CD4-positive, alpha-beta T cell (primary cell): ENCODE measurements at regions not wholly inside any gene's neighbourhood (a gene's known extent, or its start where the extent isn't known, plus 50 kb on each side); places are given as distances from the start of the nearest gene placed in this dataset.

Source experiments
- ATAC-seq: fragments of 200-7000 bp; cut with Tn5 transposase; one replicate; pipeline ENCODE4 v1.10.0; 2022; ENCODE audit warnings: mild to moderate bottlenecking; ENCODE audit not compliant: poor library complexity
- CTCF ChIA-PET: fragments of 350-600 bp; sonication (Branson Sonifier 250); formaldehyde crosslinking; loops from one replicate; lab custom pipeline; 2021; ENCODE audit warnings: antibody characterized with exemption, inconsistent platforms; lab: Charles Lee
- POLR2A ChIA-PET: fragments of 350-600 bp; sonication (Branson Sonifier 250); formaldehyde crosslinking; loops from one replicate; lab custom pipeline; 2021; ENCODE audit warnings: antibody characterized with exemption, inconsistent platforms; lab: Charles Lee
- DNase-seq, 14 experiments: peaks; one replicate each; pipeline ENCODE4 v3.0.0-alpha.2; 2013 to 2020; ENCODE audit warnings: mixed read lengths in 2 of 14
- H3K27ac ChIP-seq, 2 donors: one replicate each; pipeline versions ENCODE4 v1.5.1 to v1.7.0; 2013; ENCODE audit warnings: low read length in 2 of 2, low read depth in 1 of 2, mild to moderate bottlenecking in 1 of 2
- H3K27me3 ChIP-seq, 2 experiments: 1 replicate in 1 of 2; 2 replicates in 1 of 2; pipeline versions ENCODE4 v1.6.1 to v1.7.0; 2013; ENCODE audit warnings: low read length in 2 of 2, control low read depth in 1 of 2, mild to moderate bottlenecking in 1 of 2, moderate library complexity in 1 of 2; ENCODE audit not compliant: insufficient read depth in 2 of 2, control insufficient read depth in 1 of 2
- H3K36me3 ChIP-seq: one replicate; pipeline ENCODE4 v1.6.1; 2013; ENCODE audit warnings: low read length, control low read depth; ENCODE audit not compliant: insufficient read depth
- H3K4me1 ChIP-seq: one replicate; pipeline ENCODE4 v1.6.1; 2013; ENCODE audit warnings: low read length, control low read depth; ENCODE audit not compliant: insufficient read depth
- H3K4me3 ChIP-seq: one replicate; pipeline ENCODE4 v1.5.1; 2013; ENCODE audit warnings: mild to moderate bottlenecking, low read length, moderate library complexity
- H3K9me3 ChIP-seq, 2 experiments: 1 replicate in 1 of 2; 2 replicates in 1 of 2; pipeline versions ENCODE4 v1.6.1 to v1.7.0; 2013; ENCODE audit warnings: low read length in 2 of 2, mild to moderate bottlenecking in 2 of 2, control low read depth in 1 of 2, moderate library complexity in 1 of 2; ENCODE audit not compliant: control insufficient read depth in 1 of 2, insufficient read depth in 1 of 2
- H3K27ac Mint-ChIP-seq: one replicate; pipeline ENCODE4 v1.8.0; 2020; ENCODE audit warnings: mixed read lengths
- H3K27me3 Mint-ChIP-seq: one replicate; pipeline ENCODE4 v1.8.0; 2021; ENCODE audit warnings: mixed read lengths
- H3K36me3 Mint-ChIP-seq: one replicate; pipeline ENCODE4 v1.8.0; 2021; ENCODE audit warnings: low read depth, mixed read lengths
- H3K4me1 Mint-ChIP-seq: one replicate; pipeline ENCODE4 v1.8.0; 2021; ENCODE audit warnings: low read depth, mixed read lengths
- H3K4me3 Mint-ChIP-seq: one replicate; pipeline ENCODE4 v1.8.0; 2020; ENCODE audit warnings: mild to moderate bottlenecking, mixed read lengths
- H3K9me3 Mint-ChIP-seq: one replicate; pipeline ENCODE4 v1.8.0; 2020; ENCODE audit warnings: mixed read lengths
- CTCF ChIP-seq: fragments of 200-600 bp; IDR thresholded peaks from one replicate; pipeline ENCODE4 v1.8.0; 2022; ENCODE audit warnings: antibody characterized with exemption, mild to moderate bottlenecking
- intact Hi-C, 2 experiments: fragments of 100-400 bp; cut with DNase I in 1 of 2; cut with micrococcal nuclease in 1 of 2; formaldehyde crosslinking; loops; one replicate each; pipeline versions ENCODE4 v1.15.1 to v1.9.0; 2023 to 2025; cut with DNase I, micrococcal nuclease

- Histone ChIP-seq H3K4me1 (no peaks in the 10 kb centered on the region), H3K9me3 (peaks cover 0 to 24% of the 10 kb centered on the region in 2 experiments), H3K4me3 (no peak overlapping the region), H3K27me3 (no peaks in the 10 kb centered on the region), H3K27ac (no peak overlapping the region), H3K36me3 (no peaks in the 10 kb centered on the region)
- Mint-ChIP-seq H3K4me1 (no peaks in the 10 kb centered on the region), H3K4me3 (no peak overlapping the region), H3K36me3 (no peaks in the 10 kb centered on the region), H3K27me3 (no peaks in the 10 kb centered on the region), H3K9me3 (no peaks in the 10 kb centered on the region), H3K27ac (no peak overlapping the region)
- no peak for TF ChIP-seq CTCF
- ChIA-PET POLR2A (no interaction called here), CTCF (no interaction called here)
- DNase-seq (no peak), ATAC-seq (no peak)
- intact Hi-C loops = no loop called here
These were observed 154.9 kb downstream of the FOXA2 start for GRCh38 chr20:22429175-22430153.

- intact Hi-C loops = no loop called here
- H3K9me3 ChIP-seq = peaks cover 0 to 23% of the 10 kb centered on the region in 2 experiments
- H3K27ac ChIP-seq = no peak overlapping the region
- H3K4me1 Mint-ChIP-seq = no peaks in the 10 kb centered on the region
- CTCF ChIA-PET = no interaction called here
- H3K4me3 ChIP-seq = no peak overlapping the region
- DNase-seq (no peak), ATAC-seq (no peak)
- H3K9me3 Mint-ChIP-seq = no peaks in the 10 kb centered on the region
- no peak overlapping the region for H3K4me3 Mint-ChIP-seq
- no peaks in the 10 kb centered on the region for H3K4me1 ChIP-seq
- H3K36me3 ChIP-seq = no peaks in the 10 kb centered on the region
- H3K27me3 ChIP-seq = no peaks in the 10 kb centered on the region
- TF ChIP-seq CTCF = no peak
- POLR2A ChIA-PET = no interaction called here
- H3K27ac Mint-ChIP-seq = no peak overlapping the region
- H3K36me3 Mint-ChIP-seq = no peaks in the 10 kb centered on the region
- no peaks in the 10 kb centered on the region for H3K27me3 Mint-ChIP-seq
These were observed 156.3 kb downstream of the FOXA2 start for GRCh38 chr20:22428051-22428450.

DNA sequence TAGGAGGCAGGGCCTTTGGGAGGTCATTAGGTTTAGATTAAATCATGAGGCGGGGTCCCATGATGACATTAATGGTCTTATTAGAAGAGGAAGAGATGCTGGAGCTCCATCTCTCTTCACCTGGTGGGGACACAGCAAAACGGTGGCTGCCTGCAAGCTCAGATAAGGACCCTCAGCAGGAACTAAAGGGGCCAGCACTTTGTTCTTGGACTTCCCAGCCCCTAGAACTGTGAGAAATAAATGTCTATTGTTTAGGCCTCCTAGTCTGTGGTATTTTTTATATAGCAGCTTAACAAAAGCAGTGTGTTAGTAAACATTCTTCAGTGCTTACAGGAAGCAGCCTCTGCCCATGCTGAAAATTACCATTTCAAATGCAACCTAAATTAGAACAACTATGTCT is 157.6 kb downstream of the FOXA2 start:
- no peaks in the 10 kb centered on the region for H3K27me3 ChIP-seq
- peaks cover 0 to 26% of the 10 kb centered on the region in 2 experiments for H3K9me3 ChIP-seq
- H3K4me3 Mint-ChIP-seq = no peak overlapping the region
- H3K27ac Mint-ChIP-seq = no peak overlapping the region
- H3K27ac ChIP-seq = no peak overlapping the region
- TF ChIP-seq CTCF = no peak
- ChIA-PET POLR2A (no interaction called here), CTCF (no interaction called here)
- intact Hi-C loops = no loop called here
- H3K4me3 ChIP-seq = no peak overlapping the region
- ATAC-seq (no peak), DNase-seq (no peak)
- H3K9me3 Mint-ChIP-seq = no peaks in the 10 kb centered on the region
- no peaks in the 10 kb centered on the region for H3K4me1 ChIP-seq
- H3K36me3 Mint-ChIP-seq = no peaks in the 10 kb centered on the region
- no peaks in the 10 kb centered on the region for H3K36me3 ChIP-seq
- no peaks in the 10 kb centered on the region for H3K27me3 Mint-ChIP-seq
- no peaks in the 10 kb centered on the region for H3K4me1 Mint-ChIP-seq
